ENCODE measurements at regions not wholly inside any gene's neighbourhood (a gene's known extent, or its start where the extent isn't known, plus 50 kb on each side); places are given as distances from the start of the nearest gene placed in this dataset.
"Not testable (repeated sequence)": the region's sequence is repeated elsewhere in the genome, so short reads cannot be mapped to it uniquely, and the experiment has no call there.

DNA sequence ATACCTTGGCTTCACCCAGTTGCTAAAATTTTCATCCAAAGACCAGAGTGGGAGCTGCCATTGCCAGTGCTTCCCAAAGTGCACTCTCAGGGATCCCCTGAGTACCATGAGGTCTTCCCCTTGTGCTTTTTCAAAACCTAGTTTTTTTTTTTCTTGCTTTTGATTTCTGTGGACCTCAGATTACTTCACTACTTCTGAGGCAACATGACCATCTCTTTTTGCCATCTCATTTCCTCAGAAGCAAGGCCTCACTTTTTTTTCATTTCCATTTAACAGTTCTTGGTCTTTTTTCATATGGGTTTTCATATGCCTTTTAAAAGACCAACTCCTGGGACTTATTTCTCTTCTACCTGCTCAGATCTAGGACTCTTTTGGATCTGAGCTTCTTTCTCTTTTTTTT, 64.1 kb upstream of the MMS22L start:
- in situ Hi-C loops (cut with HindIII; ENCODE audit: low pct_unique_long_range_greater_than_20kb, low sequenced_read_pairs) = no loop called here
- no peak for DNase-seq (ENCODE audit: low read depth)

DNA sequence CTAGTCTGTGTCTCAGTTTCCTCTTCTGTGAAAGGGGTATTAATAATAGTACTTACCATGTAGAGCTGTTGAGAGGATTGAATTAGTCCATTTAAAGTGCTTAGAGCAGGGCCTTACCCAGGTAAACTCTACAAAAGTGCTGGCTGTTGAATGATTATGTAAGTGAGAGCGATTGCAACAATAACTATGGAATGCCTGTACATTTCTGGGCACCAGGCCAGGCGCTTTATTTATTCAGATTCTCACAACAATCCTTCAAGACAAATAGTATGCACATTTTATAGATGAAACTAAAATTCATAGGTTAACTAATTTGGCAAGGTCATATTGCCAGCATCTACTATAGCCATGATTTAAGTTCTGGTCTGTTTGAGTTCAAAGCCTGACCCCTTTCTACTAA, 78.3 kb upstream of the MMS22L start:
- in situ Hi-C loops (cut with HindIII; ENCODE audit: low pct_unique_long_range_greater_than_20kb, low sequenced_read_pairs) = no loop called here
- no peak for DNase-seq (ENCODE audit: low read depth)

DNA sequence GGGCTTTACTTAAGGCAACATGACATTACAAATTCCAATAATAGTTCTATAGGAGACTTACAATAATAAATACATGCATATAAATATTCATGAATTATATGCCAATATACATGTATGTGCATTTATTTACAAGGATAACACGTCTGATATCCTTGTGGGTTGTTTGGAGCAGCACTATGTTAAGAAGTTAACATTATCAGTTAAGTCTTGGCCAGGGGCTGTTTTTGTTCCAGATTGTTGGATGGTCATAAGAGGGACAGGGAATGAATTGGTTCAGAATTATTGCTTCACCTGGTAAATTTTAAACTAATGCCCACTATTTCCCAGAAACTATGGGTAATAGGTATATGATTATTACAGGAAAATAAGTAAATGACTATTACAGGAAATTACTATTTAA, 81.3 kb upstream of the MMS22L start:
- in situ Hi-C loops (cut with HindIII; ENCODE audit: low pct_unique_long_range_greater_than_20kb, low sequenced_read_pairs) = no loop called here
- DNase-seq (ENCODE audit: low read depth) = no peak

GRCh38 chr6:97382071-97382470, 99.1 kb upstream of the MMS22L start:
- DNase-seq (ENCODE audit: low read depth); in situ Hi-C loops (cut with HindIII; ENCODE audit: low pct_unique_long_range_greater_than_20kb, low sequenced_read_pairs): not testable (repeated sequence)

DNA sequence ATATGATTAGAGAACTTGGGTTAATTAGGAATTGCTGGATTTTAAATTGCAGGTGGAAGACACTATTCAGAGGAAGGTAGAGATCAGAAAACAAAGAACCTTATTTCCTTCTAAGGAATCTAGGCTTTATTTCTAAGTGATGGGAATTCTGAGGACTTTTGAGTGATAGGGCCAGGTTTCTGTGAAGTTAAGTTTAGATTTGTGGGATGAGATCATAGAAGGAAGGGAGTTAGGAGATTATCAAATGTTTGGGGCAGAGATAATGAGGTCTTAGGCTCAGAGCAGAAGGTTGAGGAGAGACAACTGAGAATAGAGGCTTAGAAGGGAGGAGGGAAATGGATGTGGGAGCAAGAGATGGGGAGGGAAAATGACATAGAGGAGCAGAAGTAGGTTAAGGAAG, 109.7 kb upstream of the MMS22L start:
- in situ Hi-C loops (cut with HindIII; ENCODE audit: low pct_unique_long_range_greater_than_20kb, low sequenced_read_pairs) = no loop called here
- no peak for DNase-seq (ENCODE audit: low read depth)

DNA sequence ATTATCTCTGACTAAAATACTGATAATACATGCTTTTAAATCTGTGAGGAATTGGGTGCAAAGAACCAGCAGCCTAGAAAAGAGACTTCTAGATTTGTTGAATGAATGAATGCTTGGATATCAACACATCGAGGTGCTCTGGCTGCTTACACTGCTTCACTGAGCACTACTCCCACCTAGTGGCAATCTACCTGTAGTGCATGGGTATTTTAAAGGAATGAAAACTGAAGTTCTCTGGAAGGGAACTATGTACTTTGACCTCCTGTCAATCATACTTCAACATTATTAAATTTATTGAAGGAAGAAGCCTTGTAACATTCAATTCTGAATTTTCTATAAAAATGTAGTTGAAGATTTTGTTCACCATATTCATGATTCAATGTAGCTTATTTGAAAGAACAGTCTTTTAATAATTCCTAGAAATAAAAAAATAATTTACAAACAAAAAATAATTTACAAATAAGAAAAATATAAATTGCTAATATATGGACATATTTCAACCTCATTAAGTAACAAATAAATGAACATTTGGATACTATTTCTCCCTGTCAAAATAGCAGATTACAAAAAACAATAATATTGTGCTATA, 111.2 kb upstream of the MMS22L start:
- in situ Hi-C loops (cut with HindIII; ENCODE audit: low pct_unique_long_range_greater_than_20kb, low sequenced_read_pairs) = no loop called here
- peak; percentile 35 for DNase-seq (ENCODE audit: low read depth)

GRCh38 chr6:97396880-97397279, 113.9 kb upstream of the MMS22L start:
- no peak for DNase-seq (ENCODE audit: low read depth)
- in situ Hi-C loops (cut with HindIII; ENCODE audit: low pct_unique_long_range_greater_than_20kb, low sequenced_read_pairs) = no loop called here

DNA sequence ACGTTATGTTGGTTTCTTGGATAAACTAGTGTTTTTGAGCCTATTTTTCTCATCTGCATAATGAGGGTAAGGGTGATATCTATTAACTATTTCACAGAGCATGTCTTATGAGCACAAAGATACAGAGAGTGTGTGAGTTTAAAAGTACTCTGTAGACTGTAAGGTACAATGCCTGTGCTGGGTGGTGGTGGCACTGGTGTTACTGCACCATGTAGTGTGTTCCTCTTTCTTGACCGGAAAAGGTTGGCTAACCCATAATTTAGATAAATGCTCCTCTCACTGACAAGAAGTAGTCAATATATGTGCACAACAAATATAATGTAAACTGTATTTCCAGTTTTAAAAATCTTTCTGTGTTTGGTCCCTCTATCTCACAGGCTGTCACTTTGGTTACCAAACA, 116.2 kb upstream of the MMS22L start:
- in situ Hi-C loops (cut with HindIII; ENCODE audit: low pct_unique_long_range_greater_than_20kb, low sequenced_read_pairs) = no loop called here
- DNase-seq (ENCODE audit: low read depth) = no peak

GRCh38 chr6:97401533-97401932, 118.5 kb upstream of the MMS22L start:
- DNase-seq (ENCODE audit: low read depth) = no peak
- in situ Hi-C loops (cut with HindIII; ENCODE audit: low pct_unique_long_range_greater_than_20kb, low sequenced_read_pairs) = no loop called here

DNA sequence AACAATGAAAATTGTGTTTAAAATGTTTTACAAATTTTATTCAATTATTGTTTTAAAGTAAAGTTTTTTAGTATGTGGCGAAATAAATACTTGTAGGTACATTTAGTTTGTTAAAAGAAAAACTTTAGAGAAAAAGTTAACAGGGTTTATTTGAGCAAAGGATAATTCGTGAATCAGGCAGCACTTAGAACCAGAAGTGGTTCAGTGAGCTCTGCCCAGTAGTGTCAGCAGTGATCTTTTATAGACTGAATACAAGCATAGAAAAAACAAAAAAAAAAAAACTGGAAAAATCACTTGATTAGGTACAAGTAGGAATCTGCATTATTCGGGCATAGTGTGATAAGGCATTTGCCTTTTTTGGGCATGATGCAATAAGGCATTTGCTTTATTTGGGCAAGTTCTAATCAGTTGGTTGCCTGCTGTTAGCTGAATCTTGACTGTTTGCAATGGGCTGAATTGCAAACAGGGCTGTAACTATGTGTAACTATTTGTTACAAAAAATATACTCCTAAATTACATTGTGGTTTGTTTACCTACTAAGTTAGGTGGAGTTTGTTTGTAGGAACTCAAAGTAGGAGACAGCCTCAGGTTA, 122.9 kb upstream of the MMS22L start:
- DNase-seq (ENCODE audit: low read depth) = no peak
- in situ Hi-C loops (cut with HindIII; ENCODE audit: low pct_unique_long_range_greater_than_20kb, low sequenced_read_pairs) = no loop called here

DNA sequence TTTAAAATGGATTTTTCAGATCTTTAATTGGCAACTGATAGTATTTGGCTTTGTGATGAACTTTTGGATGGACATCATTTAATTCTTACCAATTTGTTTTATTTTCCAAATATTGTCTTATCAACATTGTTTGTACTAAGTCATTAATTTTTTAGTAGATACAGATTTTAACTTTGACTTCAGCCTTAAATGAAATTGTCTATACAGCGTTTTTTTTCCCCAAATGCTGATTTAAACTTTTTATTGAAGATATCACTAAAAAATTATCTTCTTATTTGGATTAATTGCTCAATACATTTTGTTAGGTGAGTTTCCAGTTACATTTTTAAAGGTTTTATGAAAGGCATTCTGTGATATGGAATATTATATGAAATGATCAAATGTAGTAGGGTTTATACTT, 123.6 kb upstream of the MMS22L start:
- in situ Hi-C loops (cut with HindIII; ENCODE audit: low pct_unique_long_range_greater_than_20kb, low sequenced_read_pairs) = no loop called here
- no peak for DNase-seq (ENCODE audit: low read depth)

DNA sequence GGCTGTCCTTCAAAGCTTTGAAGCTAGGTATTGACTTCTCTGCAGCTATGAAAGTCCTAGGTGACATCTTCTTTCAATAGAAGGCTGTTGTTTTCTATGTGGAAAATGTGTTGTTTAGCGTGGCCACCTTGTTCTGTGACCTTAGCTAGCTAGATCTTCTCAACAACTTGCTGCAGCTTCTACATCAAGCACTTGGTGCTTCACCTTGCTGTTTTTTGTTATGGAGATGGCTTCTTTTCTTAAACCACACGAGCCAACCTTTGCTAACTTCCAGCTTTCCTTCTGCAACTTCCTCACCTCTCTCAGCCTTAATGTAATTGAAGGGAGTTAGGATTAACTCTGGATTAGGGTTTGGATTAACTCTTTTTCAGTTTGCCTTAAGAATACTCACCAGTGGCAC, 128.6 kb upstream of the MMS22L start:
- in situ Hi-C loops (cut with HindIII; ENCODE audit: low pct_unique_long_range_greater_than_20kb, low sequenced_read_pairs) = no loop called here
- DNase-seq (ENCODE audit: low read depth) = no peak

DNA sequence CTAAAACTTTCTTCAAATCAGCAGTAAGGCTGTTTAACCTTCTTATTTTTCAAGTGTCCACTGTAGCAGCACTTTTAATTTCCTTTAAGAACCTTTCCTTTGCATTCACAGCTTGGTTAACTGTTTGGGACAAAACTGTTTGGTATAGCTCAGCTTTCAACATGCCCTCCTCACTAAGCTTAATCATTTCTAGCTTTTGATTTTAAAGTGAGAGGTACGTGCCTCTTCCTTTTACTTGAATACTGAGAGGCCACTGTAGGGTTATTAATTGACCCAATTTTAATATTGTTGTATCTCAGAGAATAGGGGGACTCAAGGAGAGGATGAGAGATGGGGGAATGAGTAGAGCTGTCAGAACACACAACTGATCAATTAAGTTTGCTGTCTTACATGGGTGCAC, 129.5 kb upstream of the MMS22L start:
- in situ Hi-C loops (cut with HindIII; ENCODE audit: low pct_unique_long_range_greater_than_20kb, low sequenced_read_pairs) = no loop called here

GRCh38 chr6:97422171-97422570, 139.2 kb upstream of the MMS22L start:
- in situ Hi-C loops (cut with HindIII; ENCODE audit: low pct_unique_long_range_greater_than_20kb, low sequenced_read_pairs) = no loop called here
- DNase-seq (ENCODE audit: low read depth) = no peak

More for the DNA sequence above, 129.5 kb upstream of the MMS22L start:
- DNase-seq (ENCODE audit: low read depth) = no peak

- no peak for DNase-seq (ENCODE audit: low read depth)
- in situ Hi-C loops (cut with HindIII; ENCODE audit: low pct_unique_long_range_greater_than_20kb, low sequenced_read_pairs) = no loop called here
Measured at GRCh38 chr6:97423190-97423589, 140.2 kb upstream of the MMS22L start.

- no peak for DNase-seq (ENCODE audit: low read depth)
- in situ Hi-C loops (cut with HindIII; ENCODE audit: low pct_unique_long_range_greater_than_20kb, low sequenced_read_pairs) = no loop called here
Measured at GRCh38 chr6:97427648-97428047, 144.6 kb upstream of the MMS22L start.

DNA sequence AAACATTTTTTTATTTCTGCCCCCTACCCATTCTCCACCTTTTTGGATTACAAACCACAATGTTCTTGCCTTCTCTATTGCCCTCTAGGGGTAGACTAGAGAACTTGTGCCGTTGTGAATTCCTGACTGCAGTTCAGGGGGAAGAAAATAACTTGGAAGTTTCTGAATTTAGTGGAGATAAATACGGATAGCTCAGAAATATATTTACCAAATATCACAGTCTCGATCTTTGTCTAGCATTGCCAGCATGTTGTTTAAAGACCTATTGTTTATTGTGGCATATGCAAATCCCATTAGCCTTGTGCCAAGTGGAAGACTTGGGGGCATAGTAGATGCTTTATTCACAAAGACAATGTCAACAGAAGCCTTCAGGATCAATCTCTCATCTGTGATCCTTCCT, 154.1 kb upstream of the MMS22L start:
- peak; percentile 10 for DNase-seq (ENCODE audit: low read depth)
- in situ Hi-C loops (cut with HindIII; ENCODE audit: low pct_unique_long_range_greater_than_20kb, low sequenced_read_pairs) = no loop called here

DNA sequence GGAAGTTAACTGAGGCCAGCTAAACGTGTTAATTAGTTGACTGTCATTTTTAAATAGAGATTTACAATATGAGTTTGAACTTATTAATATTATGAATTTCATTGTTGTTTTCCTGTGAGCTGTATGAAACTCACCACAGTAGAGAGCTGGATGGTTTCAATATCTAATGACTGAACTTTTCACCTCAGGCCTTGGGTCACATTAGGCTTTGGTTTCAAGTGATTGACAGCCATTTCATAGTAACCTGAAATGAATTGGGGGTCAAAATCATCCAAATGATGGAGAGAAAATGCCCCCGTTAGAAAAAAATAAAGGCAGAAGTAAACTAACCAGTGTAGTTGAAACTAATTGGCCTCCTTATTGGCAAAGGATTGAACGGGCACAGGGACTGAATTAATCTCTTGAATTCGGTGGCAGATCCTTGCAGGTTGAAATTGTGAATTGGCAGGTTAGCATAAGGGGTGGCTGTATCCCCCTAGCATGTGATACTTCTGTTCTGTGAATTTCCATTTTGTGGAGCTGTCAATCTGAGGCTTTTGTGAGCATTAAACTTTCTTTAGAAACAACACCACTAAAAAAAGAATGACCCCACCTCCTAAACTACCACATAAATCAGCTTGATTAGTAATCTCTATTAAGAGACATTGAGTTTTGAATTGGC, 155.1 kb upstream of the MMS22L start:
- in situ Hi-C loops (cut with HindIII; ENCODE audit: low pct_unique_long_range_greater_than_20kb, low sequenced_read_pairs) = no loop called here

DNA sequence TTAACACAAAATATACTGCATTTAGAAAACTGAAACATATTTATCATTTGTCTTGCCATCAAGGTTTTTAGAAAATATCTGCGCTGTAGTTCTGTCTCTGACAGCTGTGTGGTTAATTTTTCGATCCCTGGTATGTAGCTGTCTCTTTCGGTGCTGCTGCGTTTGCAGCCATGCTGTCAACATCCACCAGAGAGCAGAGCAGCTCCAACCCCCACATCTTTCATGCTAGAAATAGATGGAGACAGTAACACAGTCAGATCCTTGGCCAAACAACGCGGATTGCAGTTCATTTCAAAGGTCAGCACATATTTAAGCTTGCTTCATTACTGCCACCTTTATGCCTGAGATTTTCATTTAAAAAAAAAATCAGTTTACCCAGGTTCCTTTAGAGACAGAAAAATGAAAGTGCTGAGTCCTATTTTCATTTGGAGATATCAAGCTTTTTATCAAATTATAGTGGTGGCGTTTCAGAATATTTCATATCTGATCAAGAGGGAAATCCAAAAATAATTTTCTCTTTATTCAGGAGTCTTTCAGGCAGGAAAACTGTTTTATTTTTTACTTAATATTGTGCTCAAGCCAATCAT, 157.7 kb upstream of the MMS22L start:
- DNase-seq (ENCODE audit: low read depth) = peak; percentile 17
- in situ Hi-C loops (cut with HindIII; ENCODE audit: low pct_unique_long_range_greater_than_20kb, low sequenced_read_pairs) = no loop called here

More for the DNA sequence above, 155.1 kb upstream of the MMS22L start:
- no peak for DNase-seq (ENCODE audit: low read depth)
